ENCODE measurements at regions not wholly inside any gene's neighbourhood (a gene's known extent, or its start where the extent isn't known, plus 50 kb on each side); places are given as distances from the start of the nearest gene placed in this dataset.

- H3K4me1 ChIP-seq (replicated peaks in 1 of 4; ENCODE audit: control insufficient read depth in 3 of 4, insufficient read depth in 4 of 4, low read length in 3 of 4), result no peaks in the 10 kb centered on the region
- H3K4me2 ChIP-seq (ENCODE audit: insufficient read depth in 1 of 2, low read depth in 2 of 2, low read length in 2 of 2), result no peak overlapping the region
- no peaks in the 10 kb centered on the region for H3K79me1 ChIP-seq (ENCODE audit: low read depth, low read length)
- no peaks in the 10 kb centered on the region for H3K23me2 ChIP-seq (ENCODE audit: low read depth, low read length)
- no peak overlapping the region for H3K56ac ChIP-seq (replicated peaks; ENCODE audit: insufficient read length, low read depth, low read length)
- no peak overlapping the region for H3K14ac ChIP-seq (ENCODE audit: insufficient read length)
- no peak overlapping the region for H4K91ac ChIP-seq (replicated peaks; ENCODE audit: insufficient read length, low read length)
- no peaks in the 10 kb centered on the region for H3K9me3 ChIP-seq (ENCODE audit: insufficient read depth in 2 of 2, low read depth in 1 of 2, low read length in 1 of 2)
- H2BK12ac ChIP-seq (ENCODE audit: low read depth, low read length), result no peak overlapping the region
- no peak overlapping the region for H4K8ac ChIP-seq (ENCODE audit: extremely low read depth, insufficient read depth, low read length)
- no peak overlapping the region for H2BK20ac ChIP-seq (ENCODE audit: low read length)
- 83% methylated on average over 1 of the region's 1 CpG; no CpG with 5 or more reads in 1 of the 2 experiments for WGBS, 2 experiments (ENCODE audit: extremely low coverage in 1 of 2, insufficient coverage in 1 of 2, insufficient read length in 1 of 2, insufficient replicate concordance in 2 of 2, low coverage in 1 of 2, low lambda C conversion rate in 2 of 2, missing lambda C conversion rate in 1 of 2)
- no peak overlapping the region for H3K18ac ChIP-seq (ENCODE audit: extremely low read depth, low read length)
- no peaks in the 10 kb centered on the region for H4K20me1 ChIP-seq (replicated peaks in 1 of 2; ENCODE audit: control insufficient read depth in 1 of 2, insufficient read depth in 2 of 2, low read length in 2 of 2)
- no peak overlapping the region for H2BK120ac ChIP-seq (replicated peaks; ENCODE audit: low read depth, low read length)
- no peak for FAIRE-seq
- H2BK15ac ChIP-seq (ENCODE audit: low read length), result no peak overlapping the region
- H2AFZ ChIP-seq (ENCODE audit: low read length), result no peak overlapping the region
- no peak for DNase-seq (ENCODE audit: low read depth in 1 of 2, low spot score in 2 of 2)
- H3K27me3 ChIP-seq (replicated peaks in 1 of 4; ENCODE audit: control insufficient read depth in 3 of 4, extremely low read depth in 1 of 4, insufficient read depth in 3 of 4, low read length in 3 of 4), result no peaks in the 10 kb centered on the region
- H2BK5ac ChIP-seq (ENCODE audit: low read depth, low read length), result no peak overlapping the region
- no peak overlapping the region for H3K9ac ChIP-seq (replicated peaks in 1 of 4; ENCODE audit: extremely low read depth in 1 of 4, low read depth in 3 of 4, low read length in 3 of 4)
- no peak overlapping the region for H2AK5ac ChIP-seq (ENCODE audit: low read depth, low read length)
- no peak for TF ChIP-seq SIRT6 (IDR thresholded peaks at IDR 0.05; ENCODE audit: low read length)
- no peak for TF ChIP-seq USF2 (IDR thresholded peaks at IDR 0.05; ENCODE audit: low read length)
- no peak for TF ChIP-seq SRF (IDR thresholded peaks at IDR 0.05; ENCODE audit: low read depth, low read length)
- TF ChIP-seq POU5F1 (IDR thresholded peaks at IDR 0.05; ENCODE audit: low read depth, low read length), result no peak
- TF ChIP-seq RAD21 (IDR thresholded peaks at IDR 0.05 in 1 of 2, conservative IDR thresholded peaks at IDR 0.05 in 1 of 2; ENCODE audit: low read depth in 2 of 2, low read length in 2 of 2), result no peak
- TF ChIP-seq E2F6 (IDR thresholded peaks at IDR 0.05), result no peak
- no peak for TF ChIP-seq TAF1 (IDR thresholded peaks at IDR 0.05; ENCODE audit: low read depth, low read length)
- TF ChIP-seq GABPA (IDR thresholded peaks at IDR 0.05; ENCODE audit: borderline replicate concordance, insufficient read depth, low read length), result no peak
- TF ChIP-seq RXRA (IDR thresholded peaks at IDR 0.05; ENCODE audit: insufficient read depth, low read depth, low read length), result no peak
- no peak for TF ChIP-seq KDM1A (IDR thresholded peaks at IDR 0.05; ENCODE audit: borderline replicate concordance, low read length)
- no peak for TF ChIP-seq GTF2F1 (IDR thresholded peaks at IDR 0.05; ENCODE audit: borderline replicate concordance, low read depth, low read length)
- no peak overlapping the region for H4K5ac ChIP-seq (ENCODE audit: insufficient read length, low read depth, low read length)
- no peak overlapping the region for H3K23ac ChIP-seq (ENCODE audit: insufficient read length)
- no peak overlapping the region for H3K27ac ChIP-seq (ENCODE audit: low read depth, low read length)
- H3K36me3 ChIP-seq (ENCODE audit: control insufficient read depth in 2 of 4, insufficient read depth in 4 of 4, low read length in 3 of 4), result no peaks in the 10 kb centered on the region
- ChIA-PET POLR2A (ENCODE audit: partially characterized antibody) (no interaction called here), CTCF (ENCODE audit: partially characterized antibody) (interaction anchor here (1.0 to 1.3 kb wide), 3 partner anchors 33 to 461 kb away, joined by 3 read pairs; no protein-coding TSS in a partner anchor)
- H3K4ac ChIP-seq (replicated peaks; ENCODE audit: insufficient read length, low read depth, low read length), result no peak overlapping the region
- H3K4me3 ChIP-seq (ENCODE audit: extremely low read depth in 1 of 4, insufficient read depth in 2 of 4, low read depth in 3 of 4, low read length in 4 of 4), result no peak overlapping the region
- H3K79me2 ChIP-seq (ENCODE audit: control insufficient read depth in 1 of 2, insufficient read depth in 2 of 2, low read length in 2 of 2), result no peaks in the 10 kb centered on the region
Measured at GRCh38 chr5:136836093-136836492, 470.7 kb upstream of the TRPC7 start.

Measured in H1 (cell line).